H1 (cell line): ENCODE measurements at regions not wholly inside any gene's neighbourhood (a gene's known extent, or its start where the extent isn't known, plus 50 kb on each side); places are given as distances from the start of the nearest gene placed in this dataset.

Experiments
- CTCF ChIA-PET: fragments of 300-600 bp; sonication (Branson Sonifier 250); formaldehyde crosslinking; loops from one replicate; lab custom pipeline; 2021; ENCODE audit not compliant: partially characterized antibody; lab: Charles Lee
- POLR2A ChIA-PET: fragments of 300-600 bp; sonication (Branson Sonifier 250); formaldehyde crosslinking; loops from one replicate; lab custom pipeline; 2021; ENCODE audit warnings: inconsistent platforms; ENCODE audit not compliant: partially characterized antibody; lab: Charles Lee
- DNase-seq, 2 experiments: peaks; one replicate each; pipeline versions ENCODE4 v3.0.0 to v3.0.0-alpha.2; 2010 to 2022; ENCODE audit warnings: low spot score in 2 of 2, low read depth in 1 of 2, mixed read lengths in 1 of 2
- FAIRE-seq: peaks from 2 replicates; lab custom pipeline; 2011; peaks lifted over from hg19 to GRCh38; lab: Jason Lieb, UNC
- H2AFZ ChIP-seq: 2 replicates; pipeline ENCODE4 v1.8.1; 2012; ENCODE audit warnings: low read length, inconsistent platforms
- H2AK5ac ChIP-seq: 2 replicates; pipeline ENCODE4 v1.6.1; 2013; ENCODE audit warnings: low read depth, low read length
- H2BK120ac ChIP-seq: replicated peaks from 2 replicates; pipeline ENCODE3; 2013; ENCODE audit warnings: low read depth, low read length, inconsistent platforms
- H2BK12ac ChIP-seq: 2 replicates; pipeline ENCODE4 v1.6.1; 2013; ENCODE audit warnings: low read depth, low read length
- H2BK15ac ChIP-seq: 2 replicates; pipeline ENCODE4 v1.6.1; 2013; ENCODE audit warnings: low read length
- H2BK20ac ChIP-seq: 2 replicates; pipeline ENCODE4 v1.6.1; 2013; ENCODE audit warnings: low read length
- H2BK5ac ChIP-seq: 2 replicates; pipeline ENCODE4 v1.6.1; 2013; ENCODE audit warnings: low read depth, low read length
- H3K14ac ChIP-seq: 2 replicates; pipeline ENCODE4 v1.6.1; 2013; ENCODE audit warnings: inconsistent platforms; ENCODE audit not compliant: insufficient read length
- H3K18ac ChIP-seq: 2 replicates; pipeline ENCODE4 v1.6.1; 2013; ENCODE audit warnings: low read length; ENCODE audit errors: extremely low read depth
- H3K23ac ChIP-seq: 2 replicates; pipeline ENCODE4 v1.6.1; 2013; ENCODE audit warnings: inconsistent platforms; ENCODE audit not compliant: insufficient read length
- H3K23me2 ChIP-seq: 2 replicates; pipeline ENCODE4 v1.6.1; 2013; ENCODE audit warnings: low read depth, low read length
- H3K27ac ChIP-seq: 2 replicates; pipeline ENCODE4 v1.6.1; 2011; ENCODE audit warnings: low read depth, low read length, inconsistent platforms
- H3K27me3 ChIP-seq, 4 experiments: replicated peaks in 1 of 4; 1 replicate in 1 of 4; 2 replicates in 3 of 4; pipeline versions ENCODE4 v1.6.1 to v1.8.1; 2011 to 2013; ENCODE audit warnings: low read length in 3 of 4, mild to moderate bottlenecking in 3 of 4, inconsistent platforms in 2 of 4, mixed read lengths in 2 of 4, moderate library complexity in 1 of 4; ENCODE audit not compliant: control insufficient read depth in 3 of 4, insufficient read depth in 3 of 4; ENCODE audit errors: extremely low read depth in 1 of 4
- H3K36me3 ChIP-seq, 4 experiments: 2 replicates each; pipeline versions ENCODE4 v1.6.1 to v1.8.1; 2011 to 2013; ENCODE audit warnings: mild to moderate bottlenecking in 4 of 4, low read length in 3 of 4, moderate library complexity in 2 of 4, control low read depth in 1 of 4, inconsistent platforms in 1 of 4; ENCODE audit not compliant: insufficient read depth in 4 of 4, control insufficient read depth in 2 of 4
- H3K4ac ChIP-seq: replicated peaks from 2 replicates; pipeline ENCODE3; 2013; ENCODE audit warnings: low read length, low read depth, mixed read lengths, inconsistent platforms; ENCODE audit not compliant: insufficient read length
- H3K4me1 ChIP-seq, 4 experiments: replicated peaks in 1 of 4; 1 replicate in 1 of 4; 2 replicates in 3 of 4; pipeline versions ENCODE4 v1.6.1 to v1.8.1; 2011 to 2013; ENCODE audit warnings: low read length in 3 of 4, inconsistent platforms in 2 of 4, mixed read lengths in 1 of 4; ENCODE audit not compliant: insufficient read depth in 4 of 4, control insufficient read depth in 3 of 4
- H3K4me2 ChIP-seq, 2 experiments: 2 replicates each; pipeline versions ENCODE4 v1.6.1 to v1.8.1; 2011 to 2013; ENCODE audit warnings: low read depth in 2 of 2, low read length in 2 of 2, control low read depth in 1 of 2, inconsistent platforms in 1 of 2, mild to moderate bottlenecking in 1 of 2; ENCODE audit not compliant: insufficient read depth in 1 of 2
- H3K4me3 ChIP-seq, 4 experiments: fragments of 200-600, 300-600 bp in 1 of 4; sonication (generic), shearing (Covaris generic), sonication (Bioruptor Twin) in 1 of 4; 2 replicates each; pipeline versions ENCODE4 v1.5.1 to v1.8.1; 2011 to 2016; ENCODE audit warnings: low read length in 4 of 4, low read depth in 3 of 4, control low read depth in 2 of 4, inconsistent platforms in 2 of 4, mild to moderate bottlenecking in 2 of 4, mixed read lengths in 1 of 4, moderate library complexity in 1 of 4; ENCODE audit not compliant: insufficient read depth in 2 of 4; ENCODE audit errors: extremely low read depth in 1 of 4
- H3K56ac ChIP-seq: replicated peaks from 2 replicates; pipeline ENCODE3; 2013; ENCODE audit warnings: low read depth, mild to moderate bottlenecking, mixed read lengths, low read length, inconsistent platforms; ENCODE audit not compliant: insufficient read length
- H3K79me1 ChIP-seq: 2 replicates; pipeline ENCODE4 v1.6.1; 2013; ENCODE audit warnings: low read depth, low read length, control low read depth
- H3K79me2 ChIP-seq, 2 experiments: 2 replicates each; pipeline versions ENCODE4 v1.6.1 to v1.8.1; 2012 to 2013; ENCODE audit warnings: low read length in 2 of 2, mild to moderate bottlenecking in 2 of 2, inconsistent platforms in 1 of 2; ENCODE audit not compliant: insufficient read depth in 2 of 2, control insufficient read depth in 1 of 2
- H3K9ac ChIP-seq, 4 experiments: replicated peaks in 1 of 4; 1 replicate in 1 of 4; 2 replicates in 3 of 4; pipeline versions ENCODE4 v1.6.1 to v1.8.1; 2011 to 2013; ENCODE audit warnings: low read depth in 3 of 4, low read length in 3 of 4, control low read depth in 2 of 4, mild to moderate bottlenecking in 2 of 4, moderate library complexity in 2 of 4, inconsistent platforms in 1 of 4; ENCODE audit errors: extremely low read depth in 1 of 4
- H3K9me3 ChIP-seq, 2 experiments: 2 replicates each; pipeline versions ENCODE4 v1.6.1 to v1.8.1; 2012 to 2013; ENCODE audit warnings: mild to moderate bottlenecking in 2 of 2, moderate library complexity in 2 of 2, control low read depth in 1 of 2, inconsistent platforms in 1 of 2, low read depth in 1 of 2, low read length in 1 of 2, mixed read lengths in 1 of 2; ENCODE audit not compliant: insufficient read depth in 2 of 2
- H4K20me1 ChIP-seq, 2 experiments: replicated peaks in 1 of 2; 2 replicates each; pipeline versions ENCODE3 to v1.8.1; 2011 to 2013; ENCODE audit warnings: inconsistent platforms in 2 of 2, low read length in 2 of 2, mild to moderate bottlenecking in 1 of 2; ENCODE audit not compliant: insufficient read depth in 2 of 2, control insufficient read depth in 1 of 2
- H4K5ac ChIP-seq: 2 replicates; pipeline ENCODE4 v1.6.1; 2013; ENCODE audit warnings: low read length, low read depth, mixed read lengths, inconsistent platforms; ENCODE audit not compliant: insufficient read length
- H4K8ac ChIP-seq: 2 replicates; pipeline ENCODE4 v1.8.0; 2013; ENCODE audit warnings: mild to moderate bottlenecking, moderate library complexity, low read length, inconsistent platforms; ENCODE audit not compliant: insufficient read depth; ENCODE audit errors: extremely low read depth
- H4K91ac ChIP-seq: replicated peaks from 2 replicates; pipeline ENCODE3; 2013; ENCODE audit warnings: low read length, mixed read lengths, inconsistent platforms; ENCODE audit not compliant: insufficient read length
- CTBP2 ChIP-seq: IDR thresholded peaks from 2 replicates; pipeline ENCODE4 v1.7.0; 2011; ENCODE audit warnings: borderline replicate concordance, mild to moderate bottlenecking, moderate library complexity, mixed read lengths, low read length; ENCODE audit not compliant: insufficient read depth, insufficient read length
- EP300 ChIP-seq, 2 experiments: IDR thresholded peaks; 1 replicate in 1 of 2; 2 replicates in 1 of 2; pipeline ENCODE4 v1.6.1; 2011 to 2012; ENCODE audit warnings: low read depth in 2 of 2, low read length in 2 of 2, mild to moderate bottlenecking in 2 of 2, borderline replicate concordance in 1 of 2, inconsistent platforms in 1 of 2, moderate library complexity in 1 of 2
- KDM4A ChIP-seq: IDR thresholded peaks from one replicate; pipeline ENCODE4 v1.7.1; 2012; ENCODE audit warnings: low read depth, mild to moderate bottlenecking, moderate library complexity, low read length, inconsistent platforms; ENCODE audit not compliant: severe bottlenecking
- PHF8 ChIP-seq: fragments of 200-600 bp; sonication (generic); conservative IDR thresholded peaks from 2 replicates; pipeline ENCODE4 v1.7.1; 2012; ENCODE audit warnings: low read depth, mild to moderate bottlenecking, inconsistent platforms, low read length, moderate library complexity
- RAD21 ChIP-seq, 2 experiments: IDR thresholded peaks in 1 of 2; conservative IDR thresholded peaks in 1 of 2; 2 replicates each; pipeline ENCODE4 v1.6.1; 2011; ENCODE audit warnings: low read depth in 2 of 2, low read length in 2 of 2, improper control_type of control experiment in 1 of 2, inconsistent platforms in 1 of 2, mild to moderate bottlenecking in 1 of 2, moderate library complexity in 1 of 2
- RBBP5 ChIP-seq: IDR thresholded peaks from 2 replicates; pipeline ENCODE4 v1.7.1; 2012; ENCODE audit warnings: low read depth, mild to moderate bottlenecking, inconsistent platforms, low read length, moderate library complexity, borderline replicate concordance
- SIRT6 ChIP-seq: IDR thresholded peaks from one replicate; pipeline ENCODE4 v1.7.1; 2012; ENCODE audit warnings: low read length, inconsistent platforms
- TEAD4 ChIP-seq: IDR thresholded peaks from 2 replicates; pipeline ENCODE4 v1.6.1; 2012; ENCODE audit warnings: low read depth, low read length, inconsistent platforms, mixed read lengths
- WGBS, 2 experiments: shearing (Covaris generic) in 1 of 2; methylation state at CpG; one replicate each; pipeline versions ENCODE4 v1.1.6 to v1.1.7; 2013 to 2015; ENCODE audit warnings: low lambda C conversion rate in 2 of 2, mixed read lengths in 2 of 2, inconsistent platforms in 1 of 2, low coverage in 1 of 2, missing lambda C conversion rate in 1 of 2; ENCODE audit not compliant: insufficient replicate concordance in 2 of 2, insufficient coverage in 1 of 2, insufficient read length in 1 of 2; ENCODE audit errors: extremely low coverage in 1 of 2, missing lambda C conversion rate in 1 of 2; 5-methylcytosine and 5-hydroxymethylcytosine counted together
- TF ChIP-seq, protein P1 (sequence below): IDR thresholded peaks from 2 replicates; pipeline ENCODE4 v1.6.1; 2012; ENCODE audit warnings: inconsistent platforms
- TF ChIP-seq, protein P2 (sequence below): IDR thresholded peaks from 2 replicates; pipeline ENCODE4 v1.6.1; 2012; ENCODE audit warnings: inconsistent platforms
- TF ChIP-seq, protein P3 (sequence below): IDR thresholded peaks from 2 replicates; pipeline ENCODE4 v1.6.1; 2012; ENCODE audit warnings: low read length, inconsistent platforms

DNA sequence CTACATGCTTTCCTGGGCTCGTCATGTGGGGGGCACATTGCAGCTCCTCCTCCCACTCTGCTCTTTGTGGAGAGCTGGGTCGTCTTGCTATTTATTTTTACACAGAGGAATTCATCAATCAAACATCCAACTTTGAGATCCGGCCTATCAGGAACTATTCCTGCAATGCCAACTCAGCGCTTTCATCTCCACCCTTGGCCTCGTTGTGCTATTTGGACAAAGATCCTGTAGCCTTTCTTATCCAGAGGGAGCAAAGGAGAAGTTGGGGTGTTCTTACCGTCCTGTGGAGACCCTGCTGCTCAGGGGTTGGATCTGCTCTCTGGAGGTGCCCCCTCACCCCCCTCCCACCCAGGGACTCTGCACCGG is 92.1 kb downstream of the ASB1 start:
- 94% methylated on average over 7 of the region's 7 CpGs; no CpG with 5 or more reads in 1 of the 2 experiments for whole genome bisulfite sequencing, 2 experiments
- H3K27me3 ChIP-seq: no peaks in the 10 kb centered on the region
- DNase-seq: no peak
- no peak overlapping the region for H2BK120ac ChIP-seq
- H3K9me3 ChIP-seq: peaks cover 0 to 9% of the 10 kb centered on the region in 2 experiments; a peak in 2 of 4 replicates
- H3K56ac ChIP-seq: no peak overlapping the region
- no peaks in the 10 kb centered on the region; a peak in 2 of 7 replicates for H3K4me1 ChIP-seq
- H3K9ac ChIP-seq: no peak overlapping the region
- no peak overlapping the region for H3K23ac ChIP-seq
- no peak overlapping the region for H4K8ac ChIP-seq
- no peak overlapping the region for H3K14ac ChIP-seq
- H2AK5ac ChIP-seq: no peak overlapping the region
- H3K36me3 ChIP-seq: no peaks in the 10 kb centered on the region
- H4K91ac ChIP-seq: no peak overlapping the region
- no peak overlapping the region for H4K5ac ChIP-seq
- no peak overlapping the region for H3K4ac ChIP-seq
- no peak overlapping the region for H3K4me2 ChIP-seq
- H2BK20ac ChIP-seq: no peak overlapping the region
- H4K20me1 ChIP-seq: peaks cover 0 to 9% of the 10 kb centered on the region in 2 experiments
- no peak overlapping the region for H2BK15ac ChIP-seq
- H3K18ac ChIP-seq: no peak overlapping the region
- no peaks in the 10 kb centered on the region for H3K79me2 ChIP-seq
- H3K79me1 ChIP-seq: no peaks in the 10 kb centered on the region
- peaks cover 11% of the 10 kb centered on the region; the same call in 1 of the 2 replicates for H3K23me2 ChIP-seq
- ChIA-PET CTCF (no interaction called here), POLR2A (no interaction called here)
- no peak overlapping the region for H2AFZ ChIP-seq
- H2BK12ac ChIP-seq: no peak overlapping the region
- H3K27ac ChIP-seq: no peak overlapping the region
- H3K4me3 ChIP-seq: no peak overlapping the region
- H2BK5ac ChIP-seq: no peak overlapping the region
- FAIRE-seq: no peak
- no peak for TF ChIP-seq EP300 (IDR thresholded peaks at IDR 0.05; ENCODE audit: borderline replicate concordance in 1 of 2, low read depth in 2 of 2, low read length in 2 of 2)
- TF ChIP-seq SIRT6: no peak
- TF ChIP-seq KDM4A: no peak
- TF ChIP-seq, protein P1, sequence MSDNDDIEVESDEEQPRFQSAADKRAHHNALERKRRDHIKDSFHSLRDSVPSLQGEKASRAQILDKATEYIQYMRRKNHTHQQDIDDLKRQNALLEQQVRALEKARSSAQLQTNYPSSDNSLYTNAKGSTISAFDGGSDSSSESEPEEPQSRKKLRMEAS: no peak
- TF ChIP-seq, protein P2, sequence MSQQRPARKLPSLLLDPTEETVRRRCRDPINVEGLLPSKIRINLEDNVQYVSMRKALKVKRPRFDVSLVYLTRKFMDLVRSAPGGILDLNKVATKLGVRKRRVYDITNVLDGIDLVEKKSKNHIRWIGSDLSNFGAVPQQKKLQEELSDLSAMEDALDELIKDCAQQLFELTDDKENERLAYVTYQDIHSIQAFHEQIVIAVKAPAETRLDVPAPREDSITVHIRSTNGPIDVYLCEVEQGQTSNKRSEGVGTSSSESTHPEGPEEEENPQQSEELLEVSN: no peak
- no peak for TF ChIP-seq RAD21 (IDR thresholded peaks at IDR 0.05 in 1 of 2, conservative IDR thresholded peaks at IDR 0.05 in 1 of 2; ENCODE audit: low read depth in 2 of 2, low read length in 2 of 2)
- no peak for TF ChIP-seq RBBP5
- TF ChIP-seq, protein P3, sequence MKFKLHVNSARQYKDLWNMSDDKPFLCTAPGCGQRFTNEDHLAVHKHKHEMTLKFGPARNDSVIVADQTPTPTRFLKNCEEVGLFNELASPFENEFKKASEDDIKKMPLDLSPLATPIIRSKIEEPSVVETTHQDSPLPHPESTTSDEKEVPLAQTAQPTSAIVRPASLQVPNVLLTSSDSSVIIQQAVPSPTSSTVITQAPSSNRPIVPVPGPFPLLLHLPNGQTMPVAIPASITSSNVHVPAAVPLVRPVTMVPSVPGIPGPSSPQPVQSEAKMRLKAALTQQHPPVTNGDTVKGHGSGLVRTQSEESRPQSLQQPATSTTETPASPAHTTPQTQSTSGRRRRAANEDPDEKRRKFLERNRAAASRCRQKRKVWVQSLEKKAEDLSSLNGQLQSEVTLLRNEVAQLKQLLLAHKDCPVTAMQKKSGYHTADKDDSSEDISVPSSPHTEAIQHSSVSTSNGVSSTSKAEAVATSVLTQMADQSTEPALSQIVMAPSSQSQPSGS: no peak
- TF ChIP-seq TEAD4: no peak
- no peak for TF ChIP-seq PHF8
- TF ChIP-seq CTBP2: no peak
